CD1c-positive myeloid dendritic cell (primary cell): ENCODE measurements at regions not wholly inside any gene's neighbourhood (a gene's known extent, or its start where the extent isn't known, plus 50 kb on each side); places are given as distances from the start of the nearest gene placed in this dataset.
"Not testable (repeated sequence)": the region's sequence is repeated elsewhere in the genome, so short reads cannot be mapped to it uniquely, and the experiment has no call there.

Experiments used
- DNase-seq: peaks from one replicate; pipeline ENCODE4 v3.0.0-alpha.2; 2016; ENCODE audit errors: extremely low spot score

DNA sequence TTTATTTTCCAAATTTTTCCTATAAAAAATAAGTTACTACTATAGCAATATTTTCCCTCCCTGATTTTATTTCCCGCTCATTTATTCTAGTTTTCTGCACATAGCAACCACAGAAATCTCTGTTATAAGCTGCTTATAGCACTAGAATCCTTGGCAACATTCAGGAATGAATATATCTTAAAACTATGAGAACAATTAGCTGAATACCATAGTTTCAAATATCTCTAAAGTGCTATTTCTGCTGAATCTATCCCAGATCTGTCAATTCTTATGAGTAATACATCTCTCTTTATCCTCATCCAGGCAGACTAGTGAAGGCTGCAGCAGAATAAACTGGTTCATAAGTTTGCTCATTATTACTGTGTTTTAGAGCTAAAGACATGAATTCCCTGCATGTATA is 622.9 kb upstream of the DIPK2B start:
- no peak for DNase-seq

- DNase-seq, result no peak
Measured at GRCh38 chrX:45822124-45822523, 621.4 kb upstream of the DIPK2B start.

DNA sequence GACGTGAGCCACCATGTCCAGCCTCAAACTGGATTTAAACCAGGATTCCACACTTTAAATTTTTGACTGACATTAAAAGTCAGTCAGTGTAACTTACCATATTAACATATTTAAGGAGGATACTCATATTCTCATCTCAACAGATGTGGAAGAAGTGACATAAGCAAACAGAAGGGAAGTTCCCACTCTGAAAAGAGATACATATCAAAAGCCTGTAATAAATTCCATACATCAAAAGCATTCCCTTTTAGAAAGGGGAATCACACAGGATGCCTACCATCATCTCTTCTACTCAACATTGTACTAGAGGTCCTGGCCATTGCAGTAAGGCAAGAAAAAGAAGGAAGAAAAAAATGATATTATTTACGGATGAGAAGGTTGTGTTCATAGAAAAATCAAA is 618.2 kb upstream of the DIPK2B start:
- no peak for DNase-seq

DNA sequence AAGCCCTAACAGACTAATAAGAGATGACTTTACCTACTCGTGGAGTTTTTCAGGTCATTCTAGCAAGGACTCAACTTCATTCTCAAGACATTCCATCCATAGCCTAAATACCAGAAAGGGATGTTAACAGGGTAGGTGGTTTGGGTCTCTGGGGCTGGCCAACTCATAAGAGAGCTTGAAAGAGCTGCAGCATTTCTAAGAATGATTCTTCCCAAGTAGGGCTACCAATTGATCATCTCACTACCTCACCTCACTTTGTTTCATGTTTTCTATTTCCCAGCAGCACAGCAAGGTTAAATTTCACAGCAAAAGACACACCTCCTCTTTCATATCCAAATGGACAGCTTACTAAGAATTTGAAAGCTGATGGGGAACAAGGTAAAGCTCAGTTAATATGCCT is 614.8 kb upstream of the DIPK2B start:
- DNase-seq, result no peak

DNA sequence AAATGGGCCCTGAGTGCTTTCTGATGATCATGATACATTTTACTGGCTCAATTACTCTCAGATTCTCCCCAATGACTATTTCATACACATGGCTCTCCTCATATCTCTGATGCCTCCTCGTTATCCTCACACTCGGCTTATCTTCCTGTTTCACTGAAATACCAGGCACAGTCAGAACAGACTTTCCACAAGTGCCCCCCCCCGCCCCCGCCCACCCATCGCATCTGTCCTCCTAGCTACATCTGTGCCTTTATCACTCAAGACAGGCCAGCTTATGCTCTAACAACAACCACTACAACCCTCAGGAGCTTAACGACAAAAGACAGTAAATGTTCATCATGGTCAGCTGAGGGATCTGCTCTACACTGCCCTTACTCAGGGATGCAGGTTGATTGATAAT is 610.6 kb upstream of the DIPK2B start:
- DNase-seq, result no peak

DNA sequence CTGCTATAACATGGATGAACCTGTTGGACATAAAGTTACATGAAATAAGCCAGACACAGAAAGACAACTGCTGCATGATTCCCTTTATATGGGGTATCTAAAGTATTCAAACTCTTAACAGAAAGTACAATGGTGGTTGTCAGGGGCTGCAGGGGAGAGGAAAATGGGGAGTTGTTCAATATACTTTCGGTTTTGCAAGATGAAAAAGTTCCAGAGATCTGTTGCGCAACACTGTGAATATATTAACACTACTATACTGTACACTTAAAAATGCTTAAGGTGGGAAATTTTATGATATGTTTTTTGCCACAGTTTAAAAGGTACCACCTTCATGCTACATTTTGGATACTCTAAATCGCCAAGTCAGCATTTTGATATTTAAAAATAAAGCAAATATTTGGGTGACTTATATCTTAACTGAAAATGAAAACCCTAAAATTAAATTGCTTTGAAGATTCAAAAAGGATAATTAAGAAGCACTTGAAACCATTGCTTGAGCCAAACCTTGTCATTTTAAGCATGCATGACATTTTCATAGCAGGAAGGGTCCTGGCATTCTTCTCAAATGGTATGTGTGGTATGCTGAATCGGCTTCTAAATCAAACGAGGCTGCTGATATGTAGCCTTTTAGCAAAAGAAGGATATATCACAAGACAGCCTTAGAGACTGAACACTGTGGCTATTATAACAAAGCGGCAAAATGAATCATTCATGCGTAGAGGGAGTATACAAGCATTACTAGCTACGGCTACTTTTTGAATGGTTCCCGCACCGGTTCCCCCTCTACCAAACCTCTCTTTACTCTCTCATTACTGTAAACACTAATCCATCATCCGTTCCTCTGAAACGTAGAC is 607.1 kb upstream of the DIPK2B start:
- DNase-seq, result peak; percentile 38

DNA sequence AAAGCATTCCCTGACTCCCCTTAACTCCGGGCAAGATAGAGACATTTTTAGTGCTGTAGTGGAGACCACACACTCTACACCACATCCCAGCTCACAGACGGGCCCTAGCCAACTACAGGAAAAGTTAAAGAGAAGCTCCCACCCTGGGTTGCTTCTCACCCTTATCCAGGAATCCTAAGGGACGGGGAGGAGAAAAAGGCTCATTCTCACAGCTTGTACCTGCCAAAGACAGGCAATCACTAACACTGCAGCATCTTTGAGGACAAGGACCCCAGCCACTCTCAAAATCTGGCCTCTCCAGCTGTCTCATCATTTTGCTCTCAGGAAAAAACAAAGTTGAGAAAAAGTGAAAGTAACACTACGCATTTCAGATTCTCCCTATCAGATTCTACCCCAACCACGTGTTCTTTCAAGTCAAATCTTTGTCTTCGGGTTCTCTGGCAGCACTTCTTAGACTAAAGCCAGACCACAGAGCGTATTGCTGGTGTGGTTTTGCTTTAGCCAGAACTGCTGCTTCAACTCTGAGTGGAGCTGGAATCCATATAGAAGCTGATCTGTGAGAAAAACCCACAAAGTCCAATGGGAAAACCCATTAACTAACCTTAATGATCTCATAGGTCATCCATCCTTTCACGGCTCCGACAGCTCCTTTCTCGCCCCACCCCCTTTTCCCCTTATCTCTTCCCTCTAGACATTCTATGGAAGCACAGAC is 605.9 kb upstream of the DIPK2B start:
- peak; percentile 53 for DNase-seq

DNA sequence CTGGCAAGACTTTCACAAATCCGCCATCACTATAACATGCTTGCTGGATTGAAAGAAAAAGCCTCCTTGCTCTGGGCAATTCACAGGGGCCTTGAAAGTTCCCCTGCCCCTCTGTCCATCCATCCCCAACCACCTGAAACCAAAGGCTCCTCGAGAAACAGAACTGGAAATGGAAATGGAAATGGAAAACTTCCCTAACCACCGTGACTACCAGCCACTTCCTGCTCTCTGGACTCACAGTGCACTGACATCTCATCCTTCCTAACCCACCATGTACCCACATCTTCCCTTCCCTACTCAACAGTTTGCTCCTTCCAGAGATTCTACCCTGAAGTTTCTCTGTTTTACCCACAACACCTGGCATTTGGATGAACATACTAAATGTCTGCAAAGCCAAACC is 603.6 kb upstream of the DIPK2B start:
- no peak for DNase-seq

- peak; percentile 88 for DNase-seq
Measured at GRCh38 chrX:45803383-45803921, 602.8 kb upstream of the DIPK2B start.

- peak; percentile 61 for DNase-seq
Measured at GRCh38 chrX:45801554-45801953, 600.9 kb upstream of the DIPK2B start.

DNA sequence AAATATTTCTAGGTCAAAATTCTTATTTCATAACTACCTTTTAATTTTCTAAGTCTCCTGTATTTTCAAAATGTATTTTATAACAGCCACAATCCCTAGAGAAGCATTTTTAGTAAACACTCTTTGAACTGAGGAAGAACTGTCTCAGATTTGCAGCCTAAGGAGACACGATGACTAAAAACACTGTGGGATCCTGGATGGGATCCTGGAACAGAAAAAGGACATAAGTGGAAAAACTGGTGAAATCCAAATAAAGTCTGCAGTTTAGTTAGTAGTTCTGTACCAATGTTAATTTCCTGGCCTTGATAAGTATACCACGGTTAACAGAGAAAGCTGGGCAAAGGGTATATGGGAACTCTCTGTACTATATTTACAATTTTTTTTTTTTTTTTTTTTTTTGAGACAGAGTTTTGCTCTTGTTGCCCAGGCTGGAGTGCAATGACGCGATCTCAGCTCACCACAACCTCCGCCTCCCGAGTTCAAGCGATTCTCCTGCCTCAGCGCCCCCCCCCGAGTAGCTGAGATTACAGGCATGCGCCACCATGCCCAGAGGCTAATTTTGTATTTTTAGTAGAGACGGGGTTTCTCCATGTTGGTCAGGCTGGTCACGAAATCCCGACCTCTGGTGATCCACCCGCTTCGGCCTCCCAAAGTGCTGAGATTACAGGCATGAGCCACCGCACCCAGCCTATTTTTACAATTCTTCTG is 600.2 kb upstream of the DIPK2B start:
- DNase-seq, result not testable (repeated sequence)

DNA sequence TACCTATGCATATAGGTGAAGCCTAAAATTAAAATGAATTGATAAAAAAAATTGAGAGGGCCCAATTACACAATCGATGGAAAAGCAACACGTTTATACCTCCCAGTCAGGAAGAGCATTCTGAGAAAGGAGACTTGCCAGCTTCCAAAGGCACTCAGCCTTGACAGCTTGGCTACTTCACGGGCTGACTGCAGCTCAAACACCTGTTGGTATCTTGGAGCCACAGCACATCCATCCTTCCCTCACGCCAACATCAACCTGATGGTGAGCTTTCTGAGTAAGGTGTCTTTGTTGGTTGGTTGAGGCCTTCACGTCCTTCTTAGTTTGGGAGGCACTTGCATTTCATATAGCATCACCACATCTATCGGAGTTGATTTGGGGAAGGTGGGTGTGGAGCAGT is 598.9 kb upstream of the DIPK2B start:
- DNase-seq, result no peak

DNA sequence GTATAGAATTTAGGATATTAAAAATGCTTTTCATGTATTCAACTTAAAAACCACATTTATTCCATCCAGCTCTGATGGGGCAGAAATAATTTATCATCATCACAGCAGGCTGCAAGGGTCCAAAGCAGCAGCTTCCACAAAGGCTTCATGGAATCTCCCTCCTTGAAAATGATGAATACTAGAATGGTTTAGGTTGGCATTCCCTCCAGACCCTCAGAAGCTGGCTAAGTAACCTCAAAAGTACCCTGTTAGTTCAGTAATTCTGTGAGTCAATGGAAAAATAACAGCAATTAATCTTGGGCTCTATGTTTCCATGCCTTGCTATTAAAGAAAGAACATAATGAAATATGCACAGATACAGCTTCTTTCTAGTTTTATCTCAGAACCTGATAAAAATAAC is 594.9 kb upstream of the DIPK2B start:
- DNase-seq, result no peak

GRCh38 chrX:45794995-45795337 is 594.3 kb upstream of the DIPK2B start:
- DNase-seq, result no peak

DNA sequence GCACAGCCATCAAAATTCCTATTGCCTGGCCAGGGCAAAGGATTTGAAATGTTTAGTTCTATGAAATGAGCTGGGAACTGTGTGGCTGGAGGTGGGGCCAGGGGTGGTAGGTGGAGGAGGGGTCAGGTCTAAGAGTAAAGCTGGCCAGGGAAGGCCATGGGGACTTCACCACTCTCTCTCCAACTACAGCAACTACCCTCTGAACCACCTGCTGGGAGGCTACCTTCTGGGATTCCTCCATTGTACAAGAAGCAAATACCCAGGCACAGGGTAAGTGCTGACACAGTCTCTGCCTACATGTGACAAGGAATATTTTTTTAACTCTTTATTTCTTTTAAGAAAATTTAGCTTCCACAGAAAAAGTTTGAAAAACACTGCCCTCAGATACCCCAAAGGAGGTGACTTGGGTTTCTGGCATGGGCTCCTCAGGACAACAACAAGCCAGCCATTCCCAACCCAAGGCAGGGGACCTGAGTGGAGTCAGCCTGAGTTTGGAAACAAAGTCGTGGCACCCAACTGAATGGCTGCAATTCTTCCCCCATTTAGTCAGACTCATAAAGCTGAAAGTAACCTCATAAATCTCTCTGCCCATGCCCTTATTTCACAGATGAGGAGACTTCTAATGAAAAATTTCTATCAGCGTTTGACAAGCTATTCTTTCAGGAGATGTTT is 593.8 kb upstream of the DIPK2B start:
- no peak for DNase-seq

DNA sequence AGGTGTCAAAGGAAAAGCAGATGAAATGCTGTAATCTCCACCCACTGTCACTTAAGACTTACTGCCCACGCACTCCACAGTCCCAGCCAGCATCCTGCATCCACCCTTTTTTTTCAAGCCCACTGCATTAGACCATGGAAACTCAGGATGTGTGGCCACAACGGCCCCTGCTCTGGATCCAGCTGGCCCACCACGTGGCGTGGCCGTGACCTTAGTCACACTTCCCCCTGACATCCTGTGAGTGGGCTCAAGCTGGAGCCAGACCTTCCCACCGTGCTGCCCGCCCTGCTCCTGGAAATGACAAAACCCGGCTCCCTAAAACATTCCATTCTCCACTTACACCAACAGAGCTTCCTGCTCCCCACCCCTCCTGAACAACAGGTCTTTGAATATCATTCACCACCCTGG is 588.3 kb upstream of the DIPK2B start:
- DNase-seq, result peak; percentile 48

DNA sequence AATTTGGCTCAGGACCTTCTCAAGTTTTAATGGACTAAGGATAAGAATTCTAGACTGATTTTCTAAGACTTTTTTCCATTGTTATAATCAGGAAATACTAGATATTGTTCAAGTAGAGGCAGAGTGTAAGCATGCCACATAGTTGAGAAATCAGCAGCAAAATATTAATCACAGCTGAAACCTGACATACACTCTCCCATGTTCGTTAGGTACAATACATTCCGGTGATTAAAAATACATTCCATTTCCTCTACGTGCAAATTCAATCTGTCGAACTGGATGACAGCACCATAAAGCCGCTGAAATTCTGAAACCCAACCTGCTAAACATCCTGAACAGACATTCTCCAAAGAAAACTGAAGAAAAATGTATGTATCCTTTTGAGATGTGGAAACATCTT is 587.6 kb upstream of the DIPK2B start:
- DNase-seq, result no peak

GRCh38 chrX:45784590-45784989 is 583.9 kb upstream of the DIPK2B start:
- DNase-seq, result no peak

GRCh38 chrX:45783002-45783401 is 582.3 kb upstream of the DIPK2B start:
- peak; percentile 38 for DNase-seq

DNA sequence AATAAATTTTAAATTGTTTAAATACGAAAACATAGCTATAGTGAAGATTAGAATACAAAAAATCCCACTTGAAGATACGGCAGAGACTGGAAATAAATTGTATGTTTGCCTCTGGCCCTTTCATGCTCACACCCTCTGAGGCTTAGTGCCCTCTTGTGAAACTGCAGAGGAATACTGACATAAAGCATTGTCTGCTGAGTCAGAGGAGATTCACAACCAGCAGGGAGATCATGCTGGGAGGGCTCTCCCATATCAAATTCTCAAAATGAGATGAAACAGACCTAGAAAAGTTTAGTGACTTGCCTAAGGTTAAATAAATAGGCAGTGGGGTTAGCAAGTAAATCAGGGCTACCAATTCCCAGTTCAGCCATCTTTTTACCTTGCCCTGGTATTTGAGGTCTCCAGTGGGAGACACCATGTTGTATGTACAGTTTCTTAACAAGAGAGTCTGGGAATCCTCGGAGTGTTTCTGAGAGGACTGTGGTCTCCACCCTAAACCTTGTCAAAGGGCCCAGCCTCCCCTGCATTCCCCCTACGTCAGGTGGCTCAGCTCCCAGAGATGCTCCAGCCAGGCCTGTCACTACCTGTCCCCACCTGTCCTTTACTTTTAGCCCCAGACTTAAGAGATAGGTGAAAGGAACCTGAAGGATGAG is 581.4 kb upstream of the DIPK2B start:
- DNase-seq, result no peak

DNA sequence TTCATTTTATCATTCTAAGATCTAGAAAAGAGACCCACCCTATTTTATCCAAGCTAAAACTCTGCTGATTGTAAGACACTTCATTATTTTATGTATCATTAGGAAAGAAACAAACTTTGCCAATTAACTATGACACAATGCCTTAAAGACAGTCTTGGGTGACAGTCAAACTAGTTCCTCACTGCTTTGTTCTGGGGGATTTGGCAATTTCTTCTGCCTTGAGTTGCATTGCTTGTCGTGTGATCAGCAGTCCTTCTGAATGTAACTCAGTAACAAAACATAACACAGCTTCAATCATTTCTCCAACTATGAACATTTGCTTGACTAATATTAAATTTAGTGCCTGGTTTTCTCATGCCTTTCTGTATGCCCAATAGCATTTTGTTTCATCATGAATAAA is 577.9 kb upstream of the DIPK2B start:
- DNase-seq, result peak; percentile 64
